ENCODE measurements at regions not wholly inside any gene's neighbourhood (a gene's known extent, or its start where the extent isn't known, plus 50 kb on each side); places are given as distances from the start of the nearest gene placed in this dataset.

GRCh38 chr14:86933460-86933859 is 1059.5 kb downstream of the GALC start:
- no peak for TF ChIP-seq REST (IDR thresholded peaks at IDR 0.05; ENCODE audit: insufficient read depth in 1 of 2, low read depth in 2 of 2, low read length in 2 of 2)
- no peak for TF ChIP-seq SIN3A (IDR thresholded peaks at IDR 0.05; ENCODE audit: borderline replicate concordance, insufficient read depth, low read length)
- no peak for TF ChIP-seq TAF1 (IDR thresholded peaks at IDR 0.05; ENCODE audit: borderline replicate concordance, insufficient read depth, low read length)

All from PFSK-1 (cell line).